GM18873 (cell line): ENCODE measurements at regions not wholly inside any gene's neighbourhood (a gene's known extent, or its start where the extent isn't known, plus 50 kb on each side); places are given as distances from the start of the nearest gene placed in this dataset.

Experiments
- ATAC-seq: cut with Tn5 transposase; IDR thresholded peaks from one replicate; pipeline ENCODE4 v1.9.1; 2021; ENCODE audit warnings: mild to moderate bottlenecking, moderate library complexity, moderate number of reproducible peaks; ENCODE audit not compliant: unreplicated experiment, low FRiP score

DNA sequence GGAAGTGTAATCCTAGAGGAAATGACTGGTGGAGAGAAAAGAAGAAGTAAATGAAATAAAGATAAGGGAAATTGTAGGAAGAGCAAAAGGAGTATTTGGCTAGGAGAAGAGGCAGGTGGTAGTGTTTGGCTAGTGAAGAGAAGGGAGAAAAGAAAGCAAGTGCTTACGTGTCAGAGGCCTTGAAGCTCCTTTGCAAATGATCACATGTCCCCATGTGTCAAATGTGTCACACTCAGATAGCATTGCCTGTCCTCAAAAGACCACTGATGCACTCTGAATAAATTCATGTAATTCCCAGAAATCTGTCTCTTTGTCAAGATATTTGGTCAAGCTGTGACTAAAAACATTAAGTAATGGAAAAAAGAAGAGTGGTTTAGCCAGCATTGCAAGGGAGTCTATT, 639.3 kb downstream of the TUSC7 start:
- no peak for ATAC-seq

- no peak for ATAC-seq
Measured at GRCh38 chr3:117349566-117349965, 640.0 kb downstream of the TUSC7 start.

- ATAC-seq = no peak
Measured at GRCh38 chr3:117350371-117350770, 640.8 kb downstream of the TUSC7 start.

DNA sequence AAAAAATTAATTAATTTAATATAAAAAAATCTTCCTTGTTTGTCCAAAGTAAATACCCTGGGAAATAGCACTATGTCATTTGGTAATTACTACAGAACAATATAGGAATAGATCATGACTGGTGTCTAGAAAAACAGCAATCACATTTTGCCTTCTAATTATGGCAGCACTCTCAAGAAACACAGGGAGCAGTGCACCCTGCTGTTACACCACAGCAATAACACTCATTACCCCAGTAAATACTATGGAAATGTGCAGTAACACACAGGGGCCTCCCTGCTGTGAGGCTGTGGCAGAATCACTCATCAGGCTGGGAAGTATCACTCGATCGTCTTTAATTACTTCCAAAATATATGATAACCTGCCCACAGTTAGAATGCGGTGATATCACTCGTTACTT, 646.0 kb downstream of the TUSC7 start:
- no peak for ATAC-seq

DNA sequence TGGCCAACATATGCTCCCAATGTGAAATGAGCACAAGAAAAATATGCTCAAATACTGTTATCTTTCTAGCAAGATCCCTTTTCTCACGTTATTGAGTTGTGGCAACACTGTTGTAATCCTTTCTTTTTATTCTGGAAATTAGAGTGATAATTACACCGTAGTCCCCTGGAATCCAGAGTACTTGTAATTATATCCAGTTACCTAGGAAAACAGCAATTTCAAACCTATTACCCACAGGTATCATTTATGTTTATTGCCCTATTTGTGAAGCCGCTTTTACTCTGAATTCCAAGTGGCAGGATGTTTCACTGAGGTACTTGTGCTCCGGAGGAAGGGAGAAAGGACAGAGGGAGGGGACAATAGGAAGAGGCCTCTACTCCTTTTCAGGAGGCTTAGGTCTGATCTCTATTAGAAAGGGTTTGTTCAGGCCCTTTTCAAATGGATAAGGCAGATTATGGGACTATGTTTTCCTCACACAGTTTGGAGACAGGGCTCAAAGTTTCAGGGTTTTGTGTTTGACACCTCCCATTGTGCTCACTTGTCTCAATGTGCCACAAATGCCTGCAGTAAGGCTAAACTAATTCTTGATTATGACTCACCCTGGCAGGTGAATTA, 646.6 kb downstream of the TUSC7 start:
- no peak for ATAC-seq

GRCh38 chr3:117358717-117359314, 649.2 kb downstream of the TUSC7 start:
- ATAC-seq = no peak

DNA sequence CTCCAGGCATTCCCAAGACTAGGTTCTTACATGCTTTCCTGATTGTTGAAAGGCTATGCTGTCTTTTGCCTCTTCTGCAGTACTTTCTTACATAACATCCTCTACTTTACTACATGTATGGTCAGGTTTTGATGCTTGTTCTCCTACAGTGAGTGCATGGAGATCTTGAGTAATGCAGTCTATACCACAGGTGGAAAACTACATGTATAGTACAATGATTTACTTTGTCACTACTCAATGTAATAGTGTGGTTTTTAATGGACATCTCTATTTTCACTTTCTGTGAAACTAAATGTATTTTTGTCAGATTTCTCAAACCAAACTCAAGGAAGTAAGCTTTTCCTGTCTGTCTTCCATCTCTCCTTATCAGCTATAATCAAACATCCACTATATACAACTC, 657.0 kb downstream of the TUSC7 start:
- ATAC-seq = no peak

DNA sequence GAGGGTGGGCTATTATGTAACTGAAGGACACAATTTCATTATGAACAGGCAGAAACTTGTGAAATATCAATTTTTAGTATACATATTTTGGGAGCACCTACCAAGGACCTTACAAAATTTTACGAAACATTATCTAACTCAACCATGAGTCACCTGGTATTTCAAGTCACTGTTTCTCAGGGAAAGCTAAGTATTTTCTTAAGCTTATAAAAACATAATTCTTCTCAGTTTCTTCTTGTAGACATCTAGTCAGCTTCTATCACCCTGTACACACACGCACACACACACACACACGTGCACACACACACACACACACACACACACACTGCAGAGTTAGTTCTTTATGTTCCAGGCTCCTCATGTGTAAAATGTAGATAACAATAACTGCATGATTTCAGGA, 658.3 kb downstream of the TUSC7 start:
- ATAC-seq = no peak

DNA sequence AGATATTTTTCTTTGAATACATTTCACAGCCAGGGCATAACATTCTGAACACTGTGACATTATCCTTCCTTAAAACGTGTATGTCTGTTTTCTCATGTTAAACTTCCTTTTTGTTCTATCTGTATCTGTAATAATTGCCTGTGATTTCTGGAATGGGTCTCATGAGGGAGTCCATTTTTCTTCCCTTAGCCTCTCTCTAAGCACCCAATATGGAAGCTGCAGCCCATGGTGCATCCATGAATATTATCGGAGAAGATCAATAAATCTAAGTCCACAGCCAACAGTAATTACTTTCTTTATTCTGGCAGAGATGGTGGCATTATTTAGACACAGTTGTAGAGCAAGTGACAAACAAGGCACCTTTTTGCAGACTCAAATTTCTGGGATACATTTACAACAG, 671.1 kb downstream of the TUSC7 start:
- ATAC-seq = no peak

GRCh38 chr3:117393119-117393518, 683.5 kb downstream of the TUSC7 start:
- no peak for ATAC-seq

DNA sequence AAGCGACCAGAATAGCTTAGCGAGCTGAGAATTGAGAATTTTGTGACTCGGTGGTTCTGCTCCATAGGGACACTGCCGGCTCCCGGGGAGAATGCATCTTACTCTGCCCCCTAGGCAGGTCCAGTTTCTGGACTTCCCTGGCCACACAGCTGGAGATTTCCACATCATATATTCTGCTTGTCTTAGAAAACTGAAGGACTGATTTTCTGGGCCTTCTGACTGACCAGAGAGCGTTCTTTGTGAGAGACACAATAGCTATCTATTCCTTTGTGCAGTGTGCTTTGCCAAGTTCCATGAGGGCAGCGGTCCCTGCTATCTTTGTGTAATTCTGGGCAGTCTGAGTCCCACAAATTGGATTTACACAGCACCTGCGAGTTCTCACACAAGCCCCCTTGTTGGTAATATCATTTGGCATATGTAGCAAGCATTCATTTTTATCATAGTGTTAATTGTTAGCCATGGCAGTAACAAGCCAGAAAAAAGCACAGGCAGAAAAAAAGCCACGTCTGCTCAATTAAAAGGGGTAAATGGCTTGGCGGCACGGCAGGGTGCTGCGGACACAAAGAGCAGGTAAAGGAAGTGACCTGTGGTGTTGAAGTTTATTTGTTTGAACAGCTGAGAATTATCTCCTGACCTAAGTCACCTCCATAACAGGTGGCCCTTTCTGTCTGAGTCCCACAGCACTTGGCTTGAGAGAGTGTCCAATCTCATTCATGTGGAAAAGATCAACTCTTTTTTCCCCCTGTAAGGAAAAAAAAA, 688.7 kb downstream of the TUSC7 start:
- no peak for ATAC-seq

DNA sequence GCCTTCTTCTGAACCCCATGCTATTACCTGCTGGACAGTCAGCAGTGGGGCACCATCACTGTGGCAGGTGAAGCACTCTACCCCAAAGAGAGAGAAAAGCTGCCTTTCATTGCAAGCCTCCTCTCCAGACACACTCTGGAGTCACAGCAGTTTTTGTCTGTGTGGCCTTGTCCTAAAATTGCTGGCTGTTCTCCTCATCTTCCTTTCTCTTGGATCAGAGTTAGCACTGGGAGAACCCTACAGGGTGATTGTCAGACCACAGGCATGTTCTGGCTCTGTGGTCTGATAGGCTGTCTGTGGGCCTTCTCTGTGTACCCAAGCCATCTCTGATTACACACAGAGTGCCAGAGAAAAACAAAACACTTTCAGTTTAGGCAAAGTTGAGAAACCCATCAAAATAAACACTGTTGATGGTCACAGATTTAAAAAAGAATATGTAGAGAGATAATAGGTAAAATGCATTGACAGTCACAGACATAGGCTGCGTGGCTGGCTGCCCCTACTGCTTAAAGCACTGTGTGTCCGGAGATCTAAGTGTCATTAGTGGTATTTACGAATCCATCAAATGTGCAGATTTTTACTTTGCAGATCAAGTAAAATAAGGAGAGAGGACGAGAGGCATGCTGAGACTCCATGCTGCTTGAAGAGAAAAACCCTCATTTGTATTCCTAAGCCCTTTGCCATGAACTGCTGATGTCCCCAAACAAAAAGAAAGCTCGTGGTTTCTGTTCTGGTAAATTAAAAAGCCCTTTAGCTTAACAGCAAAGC, 689.9 kb downstream of the TUSC7 start:
- no peak for ATAC-seq

DNA sequence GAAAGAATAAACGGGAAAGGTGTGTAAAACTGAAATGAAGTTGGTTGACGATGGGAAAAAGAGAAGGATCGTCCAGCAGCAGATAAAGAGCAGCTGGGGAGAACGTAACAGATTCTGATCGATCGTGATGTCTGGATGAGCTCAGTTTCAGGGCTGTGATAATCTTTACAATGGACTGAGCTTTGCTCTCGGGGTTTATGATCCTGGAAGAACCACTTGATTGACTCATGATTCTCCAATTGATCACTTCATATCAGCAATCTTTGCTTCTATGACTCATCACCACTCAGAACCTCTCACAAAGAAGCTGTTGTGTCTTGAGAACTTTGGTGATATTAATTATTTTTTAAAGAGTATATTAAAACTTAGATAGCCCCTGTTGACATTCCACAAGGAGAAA, 690.7 kb downstream of the TUSC7 start:
- no peak for ATAC-seq

DNA sequence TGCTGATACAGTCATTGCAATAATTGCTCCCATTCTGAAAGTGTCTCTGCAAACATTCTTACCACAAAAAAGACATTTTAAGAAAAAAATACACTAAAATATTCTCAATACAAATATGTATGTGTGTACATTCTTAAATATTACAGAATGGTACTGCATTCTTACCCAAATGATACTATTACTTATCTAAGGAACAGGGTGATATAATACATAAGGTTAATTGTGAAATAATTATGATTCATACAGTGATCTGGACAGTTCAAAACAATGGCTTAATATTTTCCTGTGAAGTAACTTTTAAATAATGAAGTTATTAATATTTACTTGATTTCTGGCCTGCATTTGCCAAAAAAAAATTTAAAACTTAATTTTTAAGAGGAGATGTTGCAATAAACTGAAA, 694.6 kb downstream of the TUSC7 start:
- ATAC-seq = no peak

DNA sequence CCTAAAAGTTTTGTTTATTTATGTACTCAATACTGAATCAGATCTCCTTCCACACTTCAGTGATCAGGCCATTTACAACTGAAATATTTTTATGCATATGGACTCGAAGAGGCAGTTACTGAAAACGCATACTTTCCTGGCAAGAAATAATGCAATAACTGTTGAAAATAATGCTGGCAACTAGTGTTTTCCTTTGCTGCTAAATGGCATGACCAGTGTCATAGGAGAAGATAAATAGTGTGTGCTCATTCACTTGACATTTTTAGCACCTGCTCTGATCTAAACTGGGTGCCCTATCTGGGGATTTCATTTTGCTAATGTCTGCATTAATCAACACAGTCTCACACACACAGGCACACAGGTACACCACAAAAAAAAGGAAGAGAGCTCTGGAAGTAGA, 695.2 kb downstream of the TUSC7 start:
- ATAC-seq = no peak

- ATAC-seq = no peak
Measured at GRCh38 chr3:117405359-117405758, 695.8 kb downstream of the TUSC7 start.

DNA sequence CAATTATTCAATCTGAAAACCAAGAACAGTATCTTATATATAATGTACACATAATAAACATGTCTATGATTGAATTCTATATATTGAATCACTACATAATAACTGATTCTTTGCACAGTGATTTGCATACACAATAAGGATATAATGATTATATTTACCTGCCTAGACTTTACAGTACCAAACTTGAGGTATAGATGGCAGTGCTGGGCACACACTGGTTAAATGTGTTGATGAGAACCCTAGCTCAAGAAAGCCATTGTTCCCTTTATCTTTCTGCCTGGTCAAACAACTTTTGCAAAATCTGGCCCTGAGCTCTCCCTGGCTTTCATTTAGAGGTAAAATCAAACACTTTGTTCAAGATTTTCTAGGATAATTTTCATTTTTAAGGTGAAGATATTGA, 697.7 kb downstream of the TUSC7 start:
- no peak for ATAC-seq

DNA sequence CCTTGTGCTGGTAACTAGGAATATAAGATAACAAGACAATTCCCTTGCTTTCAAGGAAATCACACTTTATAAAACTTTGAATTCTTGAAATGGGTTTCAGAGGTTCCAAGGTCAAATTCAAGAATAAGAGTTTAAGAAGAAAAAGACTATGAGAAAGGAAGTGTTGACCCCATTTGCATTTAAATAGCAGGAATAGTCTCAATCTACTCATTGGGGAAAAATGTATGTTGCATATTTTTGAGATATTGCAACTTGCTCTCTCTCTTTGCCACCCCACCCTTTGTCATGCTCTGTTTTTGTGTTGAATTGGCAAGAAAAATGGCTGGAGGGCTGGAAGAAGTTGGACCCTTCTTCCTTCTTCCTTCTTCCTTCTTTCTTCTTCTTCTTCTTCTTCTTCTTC, 699.2 kb downstream of the TUSC7 start:
- no peak for ATAC-seq

GRCh38 chr3:117409256-117409655, 699.7 kb downstream of the TUSC7 start:
- ATAC-seq = no peak

DNA sequence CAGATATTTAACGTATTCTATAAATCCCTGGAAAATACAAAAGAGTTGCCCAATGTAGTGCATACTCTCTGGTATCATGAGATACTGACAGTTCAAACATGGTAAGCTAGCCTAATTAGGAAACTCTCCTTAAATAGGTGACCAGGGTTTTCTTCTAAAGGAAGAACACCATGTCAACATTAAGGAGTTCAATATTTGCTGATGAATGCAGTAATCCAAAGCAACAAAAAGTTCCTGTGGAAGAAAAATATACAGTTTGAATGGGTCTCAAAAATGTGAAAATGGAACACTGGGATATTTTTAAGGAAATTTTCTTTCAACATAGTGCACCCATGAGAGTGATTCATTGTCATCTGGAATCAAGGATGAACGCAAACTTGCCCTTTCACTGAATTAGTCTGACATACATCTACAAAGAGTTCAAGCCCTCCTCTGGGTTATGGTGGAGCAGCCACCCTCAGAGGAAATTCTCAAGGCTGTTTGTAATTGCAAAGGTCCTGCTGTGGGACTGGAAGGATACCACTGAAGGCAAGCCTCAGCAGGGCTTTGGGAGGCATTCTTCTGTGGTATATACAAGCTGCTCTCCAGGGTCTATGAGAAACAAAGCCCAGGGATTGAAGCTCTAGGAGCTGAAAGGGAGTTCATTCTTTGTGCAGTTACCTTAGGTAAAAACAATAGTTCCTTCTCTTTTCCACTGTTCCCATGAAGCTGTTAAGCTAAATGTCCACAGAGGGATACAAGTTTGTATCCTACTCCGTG, 700.3 kb downstream of the TUSC7 start:
- no peak for ATAC-seq

- no peak for ATAC-seq
Measured at GRCh38 chr3:117411971-117412370, 702.4 kb downstream of the TUSC7 start.
